ENCODE measurements at regions not wholly inside any gene's neighbourhood (a gene's known extent, or its start where the extent isn't known, plus 50 kb on each side); places are given as distances from the start of the nearest gene placed in this dataset.

- TF ChIP-seq CTCF (conservative IDR thresholded peaks at IDR 0.05; ENCODE audit: low read depth, low read length) (no peak), EZH2 (IDR thresholded peaks at IDR 0.05; ENCODE audit: borderline replicate concordance, low read depth, low read length, poor library complexity, severe bottlenecking) (no peak)
These were observed 148.4 kb upstream of the PLEKHG7 start for GRCh38 chr12:92554158-92555073.

All from A673 (cell line).